HEK293 (cell line): ENCODE measurements at regions not wholly inside any gene's neighbourhood (a gene's known extent, or its start where the extent isn't known, plus 50 kb on each side); places are given as distances from the start of the nearest gene placed in this dataset.

Experiments
- CTCF ChIA-PET: fragments of 350-600 bp; formaldehyde crosslinking; extraction: SDS; loops from one replicate; lab custom pipeline; 2021; ENCODE audit warnings: antibody characterized with exemption; lab: Yijun Ruan, JAX
- POLR2A ChIA-PET: fragments of 300-600 bp; formaldehyde crosslinking; extraction: SDS; loops from one replicate; lab custom pipeline; 2020; ENCODE audit warnings: antibody characterized with exemption, inconsistent platforms; lab: Yijun Ruan, JAX
- H3K27ac ChIP-seq: fragments of 200-500 bp; sonication (Bioruptor generic); 2 replicates; pipeline ENCODE4 v1.5.1; 2014; ENCODE audit warnings: low read depth, low read length, control low read depth, inconsistent platforms; ENCODE audit errors: extremely low read depth
- H3K36me3 ChIP-seq, 2 experiments: fragments of 200-500 bp in 1 of 2; sonication (Bioruptor generic) in 1 of 2; 1 replicate in 1 of 2; 2 replicates in 1 of 2; pipeline ENCODE4 v1.5.1; 2014 to 2017; ENCODE audit warnings: inconsistent platforms in 2 of 2, low read length in 2 of 2; ENCODE audit not compliant: control insufficient read depth in 2 of 2, insufficient read depth in 1 of 2
- H3K4me1 ChIP-seq: fragments of 200-500 bp; sonication (Bioruptor generic); 2 replicates; pipeline ENCODE4 v1.5.1; 2014; ENCODE audit warnings: mild to moderate bottlenecking, low read length, inconsistent platforms; ENCODE audit not compliant: control insufficient read depth, insufficient read depth
- H3K4me3 ChIP-seq: 2 replicates; pipeline ENCODE4 v1.5.1; 2011; ENCODE audit warnings: low read depth, mild to moderate bottlenecking, control low read depth, low read length, moderate library complexity
- H3K9me3 ChIP-seq: fragments of 200-500 bp; sonication (Bioruptor generic); 2 replicates; pipeline ENCODE4 v1.5.1; 2014; ENCODE audit warnings: low read depth, low read length, inconsistent platforms; ENCODE audit not compliant: control insufficient read depth, insufficient read depth
- GLIS2 ChIP-seq: fragments of 450-650 bp; formaldehyde crosslinking; IDR thresholded peaks from 2 replicates; pipeline ENCODE4 v1.5.1; 2016; ENCODE audit warnings: missing biosample characterization, missing genetic modification characterization
- MEIS1 ChIP-seq: sonication (generic); formaldehyde crosslinking; IDR thresholded peaks from 2 replicates; pipeline ENCODE4 v1.8.1; 2022; ENCODE audit warnings: missing genetic modification reagents, mild to moderate bottlenecking, borderline replicate concordance
- MYNN ChIP-seq: fragments of 450-650 bp; formaldehyde crosslinking; IDR thresholded peaks from 2 replicates; pipeline ENCODE4 v1.5.1; 2016; ENCODE audit warnings: missing biosample characterization, missing genetic modification characterization, borderline replicate concordance
- SALL2 ChIP-seq: fragments of 450-650 bp; formaldehyde crosslinking; IDR thresholded peaks from 2 replicates; pipeline ENCODE4 v1.5.0; 2017; ENCODE audit warnings: missing biosample characterization, mild to moderate bottlenecking, missing genetic modification characterization, borderline replicate concordance
- ZBTB10 ChIP-seq: fragments of 450-650 bp; formaldehyde crosslinking; IDR thresholded peaks from 2 replicates; pipeline ENCODE4 v1.5.1; 2016; ENCODE audit warnings: missing biosample characterization, missing genetic modification characterization
- ZFP37 ChIP-seq: fragments of 450-650 bp; formaldehyde crosslinking; IDR thresholded peaks from 2 replicates; pipeline ENCODE4 v1.5.1; 2016; ENCODE audit warnings: missing biosample characterization, missing genetic modification characterization
- ZNF114 ChIP-seq: fragments of 450-650 bp; formaldehyde crosslinking; IDR thresholded peaks from 2 replicates; pipeline ENCODE4 v1.5.0; 2017; ENCODE audit warnings: missing biosample characterization, missing genetic modification characterization
- ZNF16 ChIP-seq: fragments of 450-650 bp; formaldehyde crosslinking; IDR thresholded peaks from 2 replicates; pipeline ENCODE4 v1.5.1; 2016; ENCODE audit warnings: low read depth, missing biosample characterization, missing genetic modification characterization
- ZNF19 ChIP-seq: fragments of 450-650 bp; formaldehyde crosslinking; IDR thresholded peaks from 2 replicates; pipeline ENCODE4; 2016; ENCODE audit warnings: missing biosample characterization, missing genetic modification characterization, low read depth
- ZNF221 ChIP-seq: fragments of 450-650 bp; formaldehyde crosslinking; IDR thresholded peaks from 2 replicates; pipeline ENCODE4 v1.5.1; 2017; ENCODE audit warnings: missing biosample characterization, missing genetic modification characterization, borderline replicate concordance
- ZNF274 ChIP-seq, 2 experiments: fragments of 200-500 bp in 1 of 2; fragments of 450-650 bp in 1 of 2; sonication (Bioruptor generic) in 1 of 2; formaldehyde crosslinking in 1 of 2; IDR thresholded peaks; 2 replicates each; pipeline versions ENCODE4 v1.5.1 to v1.6.1; 2014 to 2016; ENCODE audit warnings: borderline replicate concordance in 1 of 2, inconsistent platforms in 1 of 2, low read length in 1 of 2, missing biosample characterization in 1 of 2, missing genetic modification characterization in 1 of 2
- ZNF324 ChIP-seq: fragments of 450-650 bp; formaldehyde crosslinking; IDR thresholded peaks from 2 replicates; pipeline ENCODE4 v1.5.1; 2016; ENCODE audit warnings: missing biosample characterization, missing genetic modification characterization
- ZNF394 ChIP-seq: fragments of 450-650 bp; formaldehyde crosslinking; IDR thresholded peaks from 2 replicates; pipeline ENCODE4 v1.5.1; 2016; ENCODE audit warnings: missing biosample characterization, missing genetic modification characterization, mild to moderate bottlenecking, moderate library complexity, borderline replicate concordance
- ZNF423 ChIP-seq: fragments of 450-650 bp; formaldehyde crosslinking; IDR thresholded peaks from 2 replicates; pipeline ENCODE4 v1.5.1; 2016; ENCODE audit warnings: missing biosample characterization, missing genetic modification characterization
- ZNF449 ChIP-seq: fragments of 450-650 bp; formaldehyde crosslinking; IDR thresholded peaks from 2 replicates; pipeline ENCODE4 v1.5.1; 2017; ENCODE audit warnings: missing biosample characterization, mild to moderate bottlenecking, missing genetic modification characterization, moderate library complexity
- ZNF473 ChIP-seq: fragments of 450-650 bp; formaldehyde crosslinking; IDR thresholded peaks from 2 replicates; pipeline ENCODE4 v1.5.1; 2017; ENCODE audit warnings: missing biosample characterization, missing genetic modification characterization
- ZNF514 ChIP-seq: fragments of 450-650 bp; formaldehyde crosslinking; IDR thresholded peaks from 2 replicates; pipeline ENCODE4 v1.5.1; 2016; ENCODE audit warnings: missing biosample characterization, missing genetic modification characterization
- ZNF629 ChIP-seq: fragments of 450-650 bp; formaldehyde crosslinking; IDR thresholded peaks from 2 replicates; pipeline ENCODE4 v1.5.1; 2017; ENCODE audit warnings: missing biosample characterization, missing genetic modification characterization
- ZNF639 ChIP-seq: fragments of 450-650 bp; formaldehyde crosslinking; IDR thresholded peaks from 2 replicates; pipeline ENCODE4 v1.5.1; 2016; ENCODE audit warnings: missing biosample characterization, missing genetic modification characterization
- ZNF660 ChIP-seq: fragments of 450-650 bp; IDR thresholded peaks from 2 replicates; pipeline ENCODE4 v1.5.1; 2018; ENCODE audit warnings: missing biosample characterization, mild to moderate bottlenecking, missing genetic modification characterization
- ZSCAN4 ChIP-seq: fragments of 450-650 bp; formaldehyde crosslinking; IDR thresholded peaks from 2 replicates; pipeline ENCODE4 v1.5.1; 2017; ENCODE audit warnings: missing biosample characterization, missing genetic modification characterization

- TF ChIP-seq ZNF324 (tag by site-specific recombination), result no peak
- TF ChIP-seq ZNF660 (tag by site-specific recombination), result no peak
Measured at GRCh38 chr11:70849031-70849430, 403.3 kb downstream of the SHANK2 start (continued).

- CTCF ChIA-PET, result interaction anchor here (0.5 kb wide), 1 partner anchor 729 kb away, joined by 4 read pairs; no protein-coding TSS in a partner anchor
- TF ChIP-seq ZNF221 (tag by site-specific recombination), result no peak
- no peak for TF ChIP-seq ZBTB10 (tag by site-specific recombination)
- TF ChIP-seq ZFP37 (tag by site-specific recombination), result no peak
- TF ChIP-seq ZNF629 (tag by site-specific recombination), result no peak
- no peak for TF ChIP-seq ZNF449
- no peak for TF ChIP-seq ZNF423 (tag by site-specific recombination)
- TF ChIP-seq ZNF19 (tag by site-specific recombination), result no peak
- no peak for TF ChIP-seq ZNF274 (IDR thresholded peaks at IDR 0.05; ENCODE audit: low read length)
- TF ChIP-seq ZNF274 (tag by site-specific recombination; IDR thresholded peaks at IDR 0.05; ENCODE audit: borderline replicate concordance), result no peak
- no peak for TF ChIP-seq ZNF16 (tag by site-specific recombination)
- no peak for TF ChIP-seq ZNF514
- TF ChIP-seq SALL2 (tag by site-specific recombination), result no peak
- TF ChIP-seq ZNF473 (tag by site-specific recombination), result no peak
- TF ChIP-seq MYNN (tag by site-specific recombination), result no peak
- no peak for TF ChIP-seq ZSCAN4
- TF ChIP-seq ZNF114 (tag by site-specific recombination), result no peak
- TF ChIP-seq ZNF394, result no peak
- no peak for TF ChIP-seq MEIS1 (CRISPR knock-in tag)
- TF ChIP-seq ZNF639 (tag by site-specific recombination), result no peak
- no peak for TF ChIP-seq GLIS2 (tag by site-specific recombination)
Measured at GRCh38 chr11:70851308-70851707, 401.1 kb downstream of the SHANK2 start.

More at GRCh38 chr11:70851308-70851707, 401.1 kb downstream of the SHANK2 start:
- no peaks in the 10 kb centered on the region for H3K36me3 ChIP-seq
- POLR2A ChIA-PET, result no interaction called here
- no peaks in the 10 kb centered on the region for H3K9me3 ChIP-seq
- H3K4me3 ChIP-seq, result no peak overlapping the region
- no peaks in the 10 kb centered on the region for H3K4me1 ChIP-seq
- H3K27ac ChIP-seq, result no peak overlapping the region
